GM12873 (cell line): ENCODE measurements at regions not wholly inside any gene's neighbourhood (a gene's known extent, or its start where the extent isn't known, plus 50 kb on each side); places are given as distances from the start of the nearest gene placed in this dataset.

ENCODE experiments used
- CTCF ChIP-seq: IDR thresholded peaks from 2 replicates; pipeline ENCODE4 v1.5.1; 2012; ENCODE audit warnings: low read depth, mild to moderate bottlenecking, moderate library complexity, low read length, control low read depth; ENCODE audit not compliant: insufficient read depth; ENCODE audit errors: missing control alignments

GRCh38 chr5:6859023-6859422, 145.8 kb downstream of the TENT4A start:
- no peak for TF ChIP-seq CTCF

- TF ChIP-seq CTCF, result no peak
These were observed 146.9 kb downstream of the TENT4A start for GRCh38 chr5:6859951-6860638.

- TF ChIP-seq CTCF, result no peak
These were observed 147.8 kb downstream of the TENT4A start for GRCh38 chr5:6861036-6861435.

- no peak for TF ChIP-seq CTCF
These were observed 148.4 kb downstream of the TENT4A start for GRCh38 chr5:6861667-6862066.

- TF ChIP-seq CTCF, result no peak
These were observed 149.1 kb downstream of the TENT4A start for GRCh38 chr5:6862306-6862705.

- TF ChIP-seq CTCF, result no peak
These were observed 154.5 kb downstream of the TENT4A start for GRCh38 chr5:6867712-6868111.

GRCh38 chr5:6868171-6868570, 154.9 kb downstream of the TENT4A start:
- TF ChIP-seq CTCF, result no peak
